ENCODE measurements at regions not wholly inside any gene's neighbourhood (a gene's known extent, or its start where the extent isn't known, plus 50 kb on each side); places are given as distances from the start of the nearest gene placed in this dataset.

DNA sequence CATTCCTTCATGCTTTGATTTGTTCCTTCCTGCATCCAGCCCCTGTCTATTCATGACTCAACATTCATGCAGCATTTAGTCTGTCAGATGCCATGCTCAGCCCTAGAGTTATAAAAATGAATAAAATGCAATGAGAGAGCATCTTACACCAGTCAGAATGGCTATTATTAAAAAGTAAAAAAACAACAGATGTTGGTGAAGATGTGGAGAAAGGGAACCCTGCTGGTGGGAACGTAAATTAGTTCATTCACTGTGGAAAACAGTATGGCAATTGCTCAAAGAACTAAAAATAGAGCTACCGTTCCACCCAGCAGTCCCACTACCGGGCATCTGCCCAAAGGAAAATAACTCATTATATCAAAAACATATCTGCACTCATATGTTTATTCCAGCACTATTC lies 70.0 kb upstream of the GTF3A start:
- CTCF ChIA-PET, result interaction anchor here (2.5 kb wide), 1 partner anchor 408 kb away, joined by 20 read pairs; no protein-coding TSS in a partner anchor
- no peak overlapping the region for H3K4me3 ChIP-seq (ENCODE audit: low read depth, low read length)

DNA sequence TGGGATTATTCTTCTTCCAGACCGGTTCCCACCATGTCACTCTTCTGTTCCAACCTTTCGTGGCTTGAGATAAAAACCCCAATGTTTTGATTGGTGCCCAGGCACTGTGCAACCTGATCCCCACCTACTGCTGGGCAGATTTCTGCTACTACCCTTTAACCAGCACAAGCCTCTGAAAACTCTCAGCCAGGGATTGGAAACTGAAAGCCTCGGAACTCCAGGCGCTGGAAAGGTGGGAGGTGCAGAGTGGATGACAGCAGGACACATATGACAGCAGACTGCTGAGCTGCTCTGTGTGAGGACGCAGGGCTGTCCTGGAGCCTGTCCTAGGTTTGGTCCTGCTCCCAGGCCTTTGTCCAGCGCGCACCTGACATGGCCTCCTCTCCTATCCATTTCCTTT lies 68.5 kb upstream of the GTF3A start:
- CTCF ChIA-PET, result interaction anchor here (0.9 to 1.4 kb wide), 2 partner anchors 9 to 409 kb away, joined by 3 to 7 read pairs; no protein-coding TSS in a partner anchor
- H3K36me3 Mint-ChIP-seq (ENCODE audit: insufficient read depth, unreplicated experiment), result no peaks in the 10 kb centered on the region
- no peaks in the 10 kb centered on the region; the same call in 1 of the 2 replicates for H3K36me3 ChIP-seq (ENCODE audit: control insufficient read depth, insufficient read depth, low read length)
- H3K9me3 Mint-ChIP-seq (ENCODE audit: unreplicated experiment), result peaks cover 12% of the 10 kb centered on the region
- no TSS peak for BruUV-seq (replicated peaks)
- no peaks in the 10 kb centered on the region for H3K9me3 ChIP-seq
- H3K27ac Mint-ChIP-seq (ENCODE audit: unreplicated experiment), result no peak overlapping the region
- no peaks in the 10 kb centered on the region; the same call in 1 of the 2 replicates for H3K27me3 ChIP-seq (replicated peaks; ENCODE audit: control insufficient read depth, insufficient read depth, low read length)
- no peak overlapping the region for H3K4me3 Mint-ChIP-seq (ENCODE audit: unreplicated experiment)
- H3K27me3 Mint-ChIP-seq (ENCODE audit: insufficient read depth, unreplicated experiment), result no peaks in the 10 kb centered on the region
- no peak overlapping the region for H3K4me3 ChIP-seq (ENCODE audit: low read depth, low read length)
- TF ChIP-seq, protein P1, sequence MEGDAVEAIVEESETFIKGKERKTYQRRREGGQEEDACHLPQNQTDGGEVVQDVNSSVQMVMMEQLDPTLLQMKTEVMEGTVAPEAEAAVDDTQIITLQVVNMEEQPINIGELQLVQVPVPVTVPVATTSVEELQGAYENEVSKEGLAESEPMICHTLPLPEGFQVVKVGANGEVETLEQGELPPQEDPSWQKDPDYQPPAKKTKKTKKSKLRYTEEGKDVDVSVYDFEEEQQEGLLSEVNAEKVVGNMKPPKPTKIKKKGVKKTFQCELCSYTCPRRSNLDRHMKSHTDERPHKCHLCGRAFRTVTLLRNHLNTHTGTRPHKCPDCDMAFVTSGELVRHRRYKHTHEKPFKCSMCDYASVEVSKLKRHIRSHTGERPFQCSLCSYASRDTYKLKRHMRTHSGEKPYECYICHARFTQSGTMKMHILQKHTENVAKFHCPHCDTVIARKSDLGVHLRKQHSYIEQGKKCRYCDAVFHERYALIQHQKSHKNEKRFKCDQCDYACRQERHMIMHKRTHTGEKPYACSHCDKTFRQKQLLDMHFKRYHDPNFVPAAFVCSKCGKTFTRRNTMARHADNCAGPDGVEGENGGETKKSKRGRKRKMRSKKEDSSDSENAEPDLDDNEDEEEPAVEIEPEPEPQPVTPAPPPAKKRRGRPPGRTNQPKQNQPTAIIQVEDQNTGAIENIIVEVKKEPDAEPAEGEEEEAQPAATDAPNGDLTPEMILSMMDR (IDR thresholded peaks at IDR 0.05; ENCODE audit: insufficient read depth in 1 of 2, low read depth in 1 of 2, low read length in 1 of 2, severe bottlenecking in 1 of 2, unreplicated experiment in 1 of 2), result no peak
- intact Hi-C loops (cut with micrococcal nuclease; ENCODE audit: unreplicated experiment), result loop anchor here (5.0 to 10.0 kb wide), 2 partner anchors 84 to 151 kb away; partner anchors contain the start of gene RASL11A
- H3K4me1 Mint-ChIP-seq (ENCODE audit: low read depth, unreplicated experiment), result peaks cover 17% of the 10 kb centered on the region
- peaks cover 19% of the 10 kb centered on the region for H3K4me1 ChIP-seq
- POLR2A ChIA-PET, result no interaction called here
- no peak for DNase-seq

More for the DNA sequence above, 70.0 kb upstream of the GTF3A start:
- Histone ChIP-seq H3K9me3 (no peaks in the 10 kb centered on the region), H3K36me3 (ENCODE audit: control insufficient read depth, insufficient read depth, low read length) (no peaks in the 10 kb centered on the region), H3K27me3 (replicated peaks; ENCODE audit: control insufficient read depth, insufficient read depth, low read length) (no peaks in the 10 kb centered on the region; the same call in 1 of the 2 replicates), H3K4me1 (peaks cover 19% of the 10 kb centered on the region)
- H3K9me3 Mint-ChIP-seq (ENCODE audit: unreplicated experiment), result peaks cover 21% of the 10 kb centered on the region
- H3K4me3 Mint-ChIP-seq (ENCODE audit: unreplicated experiment), result no peak overlapping the region
- TF ChIP-seq, protein P1 (IDR thresholded peaks at IDR 0.05; ENCODE audit: insufficient read depth in 1 of 2, low read depth in 1 of 2, low read length in 1 of 2, severe bottlenecking in 1 of 2, unreplicated experiment in 1 of 2), result no peak
- DNase-seq, result no peak
- H3K27me3 Mint-ChIP-seq (ENCODE audit: insufficient read depth, unreplicated experiment), result no peaks in the 10 kb centered on the region
- intact Hi-C loops (cut with micrococcal nuclease; ENCODE audit: unreplicated experiment), result loop anchor here (10.0 kb wide), 1 partner anchor 150 kb away; no protein-coding TSS in a partner anchor
- H3K4me1 Mint-ChIP-seq (ENCODE audit: low read depth, unreplicated experiment), result peaks cover 17% of the 10 kb centered on the region
- H3K27ac Mint-ChIP-seq (ENCODE audit: unreplicated experiment), result no peak overlapping the region
- POLR2A ChIA-PET, result no interaction called here
- no TSS peak for BruUV-seq (replicated peaks)
- no peaks in the 10 kb centered on the region for H3K36me3 Mint-ChIP-seq (ENCODE audit: insufficient read depth, unreplicated experiment)

DNA sequence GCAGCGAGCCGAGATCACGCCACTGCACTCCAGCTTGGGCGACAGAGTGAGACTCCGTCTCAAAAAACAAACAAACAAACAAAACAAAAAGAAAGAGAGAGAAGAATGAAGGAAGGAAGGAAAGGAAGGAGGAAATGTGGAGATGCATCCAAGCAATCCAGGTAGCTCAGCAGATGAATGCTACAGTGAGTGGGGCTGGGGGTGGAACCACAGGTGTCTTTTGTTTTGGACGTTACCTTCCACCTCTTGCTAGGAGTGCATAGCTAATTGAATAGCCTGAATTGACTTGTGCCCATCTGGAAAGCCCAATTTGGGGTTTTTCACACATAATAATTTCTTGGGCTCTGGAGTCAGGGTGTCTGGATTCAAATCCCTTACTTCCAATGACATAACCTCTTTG lies 66.0 kb upstream of the GTF3A start:
- Histone ChIP-seq H3K36me3 (ENCODE audit: control insufficient read depth, insufficient read depth, low read length) (no peaks in the 10 kb centered on the region; the same call in 1 of the 2 replicates), H3K4me3 (ENCODE audit: low read depth, low read length) (no peak overlapping the region), H3K4me1 (peaks cover 7% of the 10 kb centered on the region; the same call in 1 of the 2 replicates), H3K9me3 (no peaks in the 10 kb centered on the region), H3K27me3 (replicated peaks; ENCODE audit: control insufficient read depth, insufficient read depth, low read length) (no peaks in the 10 kb centered on the region; the same call in 1 of the 2 replicates)
- no peaks in the 10 kb centered on the region for H3K9me3 Mint-ChIP-seq (ENCODE audit: unreplicated experiment)
- no peak overlapping the region for H3K27ac Mint-ChIP-seq (ENCODE audit: unreplicated experiment)
- H3K27me3 Mint-ChIP-seq (ENCODE audit: insufficient read depth, unreplicated experiment), result no peaks in the 10 kb centered on the region
- TF ChIP-seq, protein P1 (IDR thresholded peaks at IDR 0.05; ENCODE audit: insufficient read depth in 1 of 2, low read depth in 1 of 2, low read length in 1 of 2, severe bottlenecking in 1 of 2, unreplicated experiment in 1 of 2), result no peak
- intact Hi-C loops (cut with micrococcal nuclease; ENCODE audit: unreplicated experiment), result loop anchor here (2.0 to 10.0 kb wide), 4 partner anchors 20 to 154 kb away; partner anchors contain the start of gene RASL11A
- CTCF ChIA-PET, result interaction anchor here (0.6 to 5.3 kb wide), 10 partner anchors 88 to 469 kb away, joined by 3 to 128 read pairs (median 6); partner anchors contain the start of gene RASL11A
- no peak for DNase-seq
- no peak overlapping the region for H3K4me3 Mint-ChIP-seq (ENCODE audit: unreplicated experiment)
- POLR2A ChIA-PET, result interaction anchor here (1.1 kb wide), 1 partner anchor 412 kb away, joined by 3 read pairs; no protein-coding TSS in a partner anchor
- H3K36me3 Mint-ChIP-seq (ENCODE audit: insufficient read depth, unreplicated experiment), result no peaks in the 10 kb centered on the region
- BruUV-seq (replicated peaks), result no TSS peak
- H3K4me1 Mint-ChIP-seq (ENCODE audit: low read depth, unreplicated experiment), result peaks cover 18% of the 10 kb centered on the region
